GM12878 (cell line): ENCODE measurements at regions not wholly inside any gene's neighbourhood (a gene's known extent, or its start where the extent isn't known, plus 50 kb on each side); places are given as distances from the start of the nearest gene placed in this dataset.

ENCODE experiments used
- ATAC-seq: fragments of 200-7000 bp; cut with Tn5 transposase; 3 replicates; pipeline ENCODE4 v1.9.1; 2020; ENCODE audit warnings: mild to moderate bottlenecking, moderate library complexity
- BruUV-seq: library from RNA; stranded (reverse); fragments of 400-500 nt; replicated peaks from 2 replicates; lab custom pipeline; 2021; lab: Mats Ljungman, UMichigan
- CTCF ChIA-PET: fragments of 300-600 bp; sonication (Branson Sonifier 250); formaldehyde crosslinking; extraction: SDS; loops from one replicate; lab custom pipeline; 2021; ENCODE audit warnings: inconsistent platforms; lab: Yijun Ruan, JAX
- POLR2A ChIA-PET: fragments of 350-600 bp; formaldehyde crosslinking; extraction: SDS; loops from one replicate; lab custom pipeline; 2021; ENCODE audit warnings: inconsistent platforms; lab: Charles Lee
- RAD21 ChIA-PET: fragments of 300-600 bp; sonication (Branson Sonifier 250); formaldehyde crosslinking; loops from one replicate; lab custom pipeline; 2023; ENCODE audit warnings: antibody characterized with exemption; ENCODE audit not compliant: unreplicated experiment; lab: Charles Lee
- SMC1A ChIA-PET: fragments of 300-600 bp; sonication (Branson Sonifier 250); formaldehyde crosslinking; loops from one replicate; lab custom pipeline; 2023; ENCODE audit not compliant: unreplicated experiment, uncharacterized antibody; lab: Charles Lee
- DNase-seq: peaks from one replicate; pipeline ENCODE4 v3.0.0-alpha.2; 2011; ENCODE audit warnings: low read depth, low spot score
- FAIRE-seq: peaks from 3 replicates; lab custom pipeline; 2011; peaks lifted over from hg19 to GRCh38; lab: Jason Lieb, UNC
- H2AFZ ChIP-seq: 2 replicates; pipeline ENCODE4 v1.6.0; 2011; ENCODE audit warnings: low read depth, low read length, control low read depth; ENCODE audit not compliant: control insufficient read depth
- H3K27ac ChIP-seq: 2 replicates; pipeline ENCODE4 v1.5.1; 2011; ENCODE audit warnings: control low read depth; ENCODE audit not compliant: control insufficient read depth, insufficient read depth
- H3K27me3 ChIP-seq, 2 experiments: replicated peaks in 1 of 2; 2 replicates each; pipeline versions ENCODE4 v1.6.0 to v1.6.1; 2011; ENCODE audit warnings: low read length in 1 of 2; ENCODE audit not compliant: control insufficient read depth in 2 of 2, insufficient read depth in 2 of 2
- H3K36me3 ChIP-seq, 2 experiments: 2 replicates each; pipeline ENCODE4 v1.5.1; 2011; ENCODE audit warnings: low read length in 1 of 2; ENCODE audit not compliant: control insufficient read depth in 2 of 2, insufficient read depth in 2 of 2
- H3K4me1 ChIP-seq: 2 replicates; pipeline ENCODE4 v1.6.1; 2011; ENCODE audit warnings: mild to moderate bottlenecking, low read length, moderate library complexity, mixed read lengths; ENCODE audit not compliant: control insufficient read depth, insufficient read depth
- H3K4me2 ChIP-seq: 2 replicates; pipeline ENCODE4 v1.6.0; 2011; ENCODE audit warnings: control low read depth; ENCODE audit not compliant: control insufficient read depth, insufficient read depth
- H3K4me3 ChIP-seq: fragments of 200-600 bp; sonication (generic); 2 replicates; pipeline ENCODE4 v1.5.1; 2016
- H3K79me2 ChIP-seq: 2 replicates; pipeline ENCODE4 v1.6.0; 2011; ENCODE audit warnings: low read length; ENCODE audit not compliant: control insufficient read depth, insufficient read depth
- H3K9ac ChIP-seq: 2 replicates; pipeline ENCODE4 v1.8.0; 2011; ENCODE audit warnings: low read length, control low read depth, mixed read lengths; ENCODE audit not compliant: control insufficient read depth, insufficient read depth
- H3K9me3 ChIP-seq: replicated peaks from 3 replicates; pipeline ENCODE4 v1.5.1; 2011; ENCODE audit warnings: mild to moderate bottlenecking, low read length; ENCODE audit not compliant: control insufficient read depth, insufficient read depth
- H4K20me1 ChIP-seq: 2 replicates; pipeline ENCODE4 v1.6.0; 2011; ENCODE audit not compliant: control insufficient read depth, insufficient read depth
- ATF7 ChIP-seq: fragments of 450-650 bp; IDR thresholded peaks from 2 replicates; pipeline ENCODE4 v1.6.1; 2016; ENCODE audit warnings: low read depth, mild to moderate bottlenecking
- BACH1 ChIP-seq: fragments of 450-650 bp; IDR thresholded peaks from 2 replicates; pipeline ENCODE4 v1.6.1; 2017; ENCODE audit warnings: mild to moderate bottlenecking, borderline replicate concordance
- CBX3 ChIP-seq: fragments of 200-600 bp; sonication (generic); IDR thresholded peaks from 2 replicates; pipeline ENCODE4 v1.6.1; 2016; ENCODE audit warnings: low read depth, borderline replicate concordance
- CREM ChIP-seq: IDR thresholded peaks from 2 replicates; pipeline ENCODE4 v1.6.1; 2014; ENCODE audit warnings: antibody characterized with exemption, low read depth
- EP300 ChIP-seq, 2 experiments: fragments of 150-350 bp in 1 of 2; IDR thresholded peaks; 2 replicates each; pipeline ENCODE4 v1.6.1; 2011 to 2012; ENCODE audit warnings: low read depth in 2 of 2, low read length in 2 of 2, borderline replicate concordance in 1 of 2, improper control_type of control experiment in 1 of 2, inconsistent platforms in 1 of 2; ENCODE audit not compliant: control insufficient read depth in 1 of 2
- FOS ChIP-seq: IDR thresholded peaks from 3 replicates; pipeline ENCODE4 v1.6.1; 2011; ENCODE audit warnings: borderline replicate concordance; ENCODE audit not compliant: insufficient read length; ENCODE audit errors: extremely low read depth
- HCFC1 ChIP-seq: fragments of 150-350 bp; IDR thresholded peaks from 2 replicates; pipeline ENCODE4 v1.6.1; 2014; ENCODE audit warnings: low read length
- HDAC6 ChIP-seq: fragments of 200-600 bp; sonication (generic); IDR thresholded peaks from one replicate; pipeline ENCODE4 v1.8.0; 2017; ENCODE audit warnings: antibody characterized with exemption; ENCODE audit not compliant: unreplicated experiment
- NFXL1 ChIP-seq: fragments of 450-650 bp; IDR thresholded peaks from 2 replicates; pipeline ENCODE4 v1.6.1; 2017; ENCODE audit warnings: antibody characterized with exemption, mild to moderate bottlenecking, borderline replicate concordance
- SP1 ChIP-seq: IDR thresholded peaks from one replicate; pipeline ENCODE4 v1.6.1; 2011; ENCODE audit warnings: low read depth, low read length
- ZNF622 ChIP-seq: fragments of 450-650 bp; IDR thresholded peaks from 2 replicates; pipeline ENCODE4 v1.6.1; 2017; ENCODE audit warnings: mild to moderate bottlenecking, inconsistent platforms
- WGBS: methylation state at CpG from one replicate; pipeline ENCODE4 v1.1.6; 2016; ENCODE audit warnings: low lambda C conversion rate; ENCODE audit not compliant: insufficient replicate concordance, insufficient coverage; ENCODE audit errors: missing lambda C conversion rate; 5-methylcytosine and 5-hydroxymethylcytosine counted together
- in situ Hi-C: fragments of 300-500 bp; cut with MboI; formaldehyde crosslinking; loops from 9 replicates; pipeline ENCODE4 v1.14.3; 2018; ENCODE audit warnings: mixed read lengths
- intact Hi-C: fragments of 100-400 bp; cut with micrococcal nuclease; formaldehyde crosslinking; loops from one replicate; pipeline ENCODE4 v1.14.2; 2022; ENCODE audit not compliant: unreplicated experiment

DNA sequence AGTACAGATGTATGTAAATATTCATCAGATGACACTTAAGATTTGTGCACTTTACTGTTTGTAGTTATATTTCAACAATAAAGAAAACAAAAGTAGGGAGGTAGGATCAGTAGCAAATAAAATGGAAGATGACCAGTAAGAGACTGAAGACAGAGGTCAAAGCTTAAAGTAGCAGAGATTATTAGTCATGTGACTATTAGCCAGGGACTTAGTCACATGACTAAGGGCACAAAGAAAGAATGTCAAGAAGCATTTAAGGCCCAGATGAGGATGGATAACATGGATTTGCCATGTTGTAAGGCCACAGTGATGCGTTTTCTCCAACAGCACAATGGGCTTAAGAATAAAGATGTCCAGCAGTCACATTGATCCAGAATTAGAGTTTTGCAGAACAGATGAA is 479.6 kb downstream of the BCOR start:
- CTCF ChIA-PET: no interaction called here
- no peak overlapping the region for H3K4me3 ChIP-seq
- no peak for ATAC-seq
- H3K27ac ChIP-seq: no peak overlapping the region
- H3K27me3 ChIP-seq: no peaks in the 10 kb centered on the region
- in situ Hi-C loops: no loop called here
- no peaks in the 10 kb centered on the region; the same call in 2 of the 3 replicates for H3K9me3 ChIP-seq
- no peaks in the 10 kb centered on the region for H3K36me3 ChIP-seq
- SMC1A ChIA-PET: interaction anchor here (1.0 to 1.2 kb wide), 2 partner anchors 10 to 125 kb away, joined by 3 read pairs; no protein-coding TSS in a partner anchor
- DNase-seq: no peak
- no TSS peak for BruUV-seq
- FAIRE-seq: no peak
- RAD21 ChIA-PET: no interaction called here
- WGBS: 88% methylated on average over 1 of the region's 1 CpG
- intact Hi-C loops: loop anchor here (5.0 kb wide), 1 partner anchor 589 kb away; no protein-coding TSS in a partner anchor
- H3K9ac ChIP-seq: no peak overlapping the region
- H4K20me1 ChIP-seq: no peaks in the 10 kb centered on the region; the same call in 1 of the 2 replicates
- H3K79me2 ChIP-seq: no peaks in the 10 kb centered on the region
- no peak overlapping the region for H2AFZ ChIP-seq
- TF ChIP-seq HDAC6: no peak
- no peak for TF ChIP-seq BACH1
- TF ChIP-seq CBX3: no peak
- no peak for TF ChIP-seq CREM
- POLR2A ChIA-PET: no interaction called here
- peaks cover 9% of the 10 kb centered on the region for H3K4me1 ChIP-seq
- H3K4me2 ChIP-seq: no peak overlapping the region

DNA sequence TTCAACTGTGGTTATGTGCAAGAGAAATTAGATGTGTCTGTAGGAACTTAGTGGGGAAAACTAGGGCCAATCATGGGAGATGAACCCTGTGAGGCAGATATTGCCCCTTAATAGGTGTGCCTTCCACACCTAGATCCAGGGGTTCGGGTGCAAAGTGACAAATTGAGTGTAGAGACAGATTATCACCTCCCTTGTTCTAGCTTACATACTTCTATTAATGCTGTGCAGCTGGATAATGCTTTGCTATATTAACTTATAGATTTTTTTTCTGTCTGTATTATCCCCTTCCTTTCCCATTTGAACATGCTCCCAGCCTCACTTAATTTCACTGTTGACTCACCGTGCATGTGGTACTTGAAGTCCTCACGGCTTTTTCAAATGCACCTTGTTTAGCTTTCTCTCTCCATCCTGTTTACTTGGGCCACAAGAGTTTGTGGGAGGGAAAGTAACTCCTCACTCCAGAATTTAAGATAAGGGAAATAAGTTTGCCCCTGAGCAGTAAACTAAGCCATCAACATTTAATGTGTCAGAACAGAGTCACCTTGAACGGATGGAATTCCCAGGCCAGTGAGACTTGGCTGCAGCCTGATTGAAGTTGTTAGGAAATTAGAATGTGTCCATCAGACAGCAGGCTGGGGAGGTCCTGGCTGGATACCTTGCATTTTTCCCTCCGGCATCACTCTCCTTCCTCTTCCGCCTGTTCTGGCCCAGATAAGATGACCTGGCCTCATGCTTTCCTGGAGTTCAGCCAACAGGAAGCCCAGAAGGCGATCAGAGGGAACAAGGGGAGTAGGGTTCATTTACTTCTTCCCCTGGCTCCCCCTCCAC is 478.4 kb downstream of the BCOR start:
- no peak for ATAC-seq
- Histone ChIP-seq H2AFZ (no peak overlapping the region), H3K9ac (no peak overlapping the region), H4K20me1 (no peaks in the 10 kb centered on the region; the same call in 1 of the 2 replicates), H3K4me3 (no peak overlapping the region), H3K79me2 (no peaks in the 10 kb centered on the region), H3K4me1 (peaks cover 6% of the 10 kb centered on the region), H3K27me3 (no peaks in the 10 kb centered on the region), H3K9me3 (no peaks in the 10 kb centered on the region; the same call in 2 of the 3 replicates), H3K27ac (no peak overlapping the region), H3K36me3 (no peaks in the 10 kb centered on the region), H3K4me2 (no peak overlapping the region)
- WGBS: 45% methylated on average over 7 of the region's 7 CpGs
- SMC1A ChIA-PET: interaction anchor here (1.2 kb wide), 1 partner anchor 127 kb away, joined by 3 read pairs; no protein-coding TSS in a partner anchor
- CTCF ChIA-PET: no interaction called here
- intact Hi-C loops: loop anchor here (5.0 kb wide), 1 partner anchor 588 kb away; no protein-coding TSS in a partner anchor
- FAIRE-seq: no peak
- no TSS peak for BruUV-seq
- POLR2A ChIA-PET: no interaction called here
- DNase-seq: no peak
- RAD21 ChIA-PET: no interaction called here
- TF ChIP-seq SP1 (no peak), HCFC1 (no peak), FOS (no peak), NFXL1 (no peak), ZNF622 (no peak), EP300 (IDR thresholded peaks at IDR 0.05; ENCODE audit: borderline replicate concordance in 1 of 2, control insufficient read depth in 1 of 2, low read depth in 2 of 2, low read length in 2 of 2) (no peak), ATF7 (no peak)
- in situ Hi-C loops: no loop called here
